SH-SY5Y (cell line): ENCODE measurements at regions not wholly inside any gene's neighbourhood (a gene's known extent, or its start where the extent isn't known, plus 50 kb on each side); places are given as distances from the start of the nearest gene placed in this dataset.

Source experiments
- GATA2 ChIP-seq: IDR thresholded peaks from 2 replicates; pipeline ENCODE4 v1.6.1; 2011; ENCODE audit warnings: mild to moderate bottlenecking, low read depth, low read length
- GATA3 ChIP-seq: IDR thresholded peaks from 2 replicates; pipeline ENCODE4 v1.6.1; 2011; ENCODE audit warnings: low read depth, mild to moderate bottlenecking, low read length, moderate library complexity

DNA sequence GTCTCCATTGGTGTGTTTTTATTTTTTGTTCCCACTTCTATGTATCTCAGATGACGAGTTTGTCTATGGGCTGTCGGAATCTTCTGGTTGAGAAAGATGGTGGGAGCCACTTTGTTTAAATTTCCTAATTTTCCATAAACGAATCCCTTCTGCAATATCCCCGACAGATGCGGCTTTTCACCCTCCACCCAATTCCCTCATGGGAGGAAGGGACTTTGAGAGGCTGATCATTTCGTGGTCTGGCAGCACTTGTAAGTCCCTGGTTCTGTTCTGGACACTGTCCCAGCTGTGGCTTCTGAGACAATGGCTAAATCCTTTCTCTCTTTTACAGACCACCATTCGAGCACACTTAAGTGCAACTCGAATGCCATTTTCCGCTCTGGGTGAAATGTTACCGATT, 72.2 kb upstream of the PUDP start:
- TF ChIP-seq GATA2 (no peak), GATA3 (no peak)
